H1 (cell line): ENCODE measurements at regions not wholly inside any gene's neighbourhood (a gene's known extent, or its start where the extent isn't known, plus 50 kb on each side); places are given as distances from the start of the nearest gene placed in this dataset.

ENCODE experiments used
- CTCF ChIA-PET: fragments of 300-600 bp; sonication (Branson Sonifier 250); formaldehyde crosslinking; loops from one replicate; lab custom pipeline; 2021; ENCODE audit not compliant: partially characterized antibody; lab: Charles Lee
- POLR2A ChIA-PET: fragments of 300-600 bp; sonication (Branson Sonifier 250); formaldehyde crosslinking; loops from one replicate; lab custom pipeline; 2021; ENCODE audit warnings: inconsistent platforms; ENCODE audit not compliant: partially characterized antibody; lab: Charles Lee
- DNase-seq, 2 experiments: peaks; one replicate each; pipeline versions ENCODE4 v3.0.0 to v3.0.0-alpha.2; 2010 to 2022; ENCODE audit warnings: low spot score in 2 of 2, low read depth in 1 of 2, mixed read lengths in 1 of 2
- FAIRE-seq: peaks from 2 replicates; lab custom pipeline; 2011; peaks lifted over from hg19 to GRCh38; lab: Jason Lieb, UNC
- H2AFZ ChIP-seq: 2 replicates; pipeline ENCODE4 v1.8.1; 2012; ENCODE audit warnings: low read length, inconsistent platforms
- H2AK5ac ChIP-seq: 2 replicates; pipeline ENCODE4 v1.6.1; 2013; ENCODE audit warnings: low read depth, low read length
- H2BK120ac ChIP-seq: replicated peaks from 2 replicates; pipeline ENCODE3; 2013; ENCODE audit warnings: low read depth, low read length, inconsistent platforms
- H2BK12ac ChIP-seq: 2 replicates; pipeline ENCODE4 v1.6.1; 2013; ENCODE audit warnings: low read depth, low read length
- H2BK15ac ChIP-seq: 2 replicates; pipeline ENCODE4 v1.6.1; 2013; ENCODE audit warnings: low read length
- H2BK20ac ChIP-seq: 2 replicates; pipeline ENCODE4 v1.6.1; 2013; ENCODE audit warnings: low read length
- H2BK5ac ChIP-seq: 2 replicates; pipeline ENCODE4 v1.6.1; 2013; ENCODE audit warnings: low read depth, low read length
- H3K14ac ChIP-seq: 2 replicates; pipeline ENCODE4 v1.6.1; 2013; ENCODE audit warnings: inconsistent platforms; ENCODE audit not compliant: insufficient read length
- H3K18ac ChIP-seq: 2 replicates; pipeline ENCODE4 v1.6.1; 2013; ENCODE audit warnings: low read length; ENCODE audit errors: extremely low read depth
- H3K23ac ChIP-seq: 2 replicates; pipeline ENCODE4 v1.6.1; 2013; ENCODE audit warnings: inconsistent platforms; ENCODE audit not compliant: insufficient read length
- H3K23me2 ChIP-seq: 2 replicates; pipeline ENCODE4 v1.6.1; 2013; ENCODE audit warnings: low read depth, low read length
- H3K27ac ChIP-seq: 2 replicates; pipeline ENCODE4 v1.6.1; 2011; ENCODE audit warnings: low read depth, low read length, inconsistent platforms
- H3K27me3 ChIP-seq, 4 experiments: replicated peaks in 1 of 4; 1 replicate in 1 of 4; 2 replicates in 3 of 4; pipeline versions ENCODE4 v1.6.1 to v1.8.1; 2011 to 2013; ENCODE audit warnings: low read length in 3 of 4, mild to moderate bottlenecking in 3 of 4, inconsistent platforms in 2 of 4, mixed read lengths in 2 of 4, moderate library complexity in 1 of 4; ENCODE audit not compliant: control insufficient read depth in 3 of 4, insufficient read depth in 3 of 4; ENCODE audit errors: extremely low read depth in 1 of 4
- H3K36me3 ChIP-seq, 4 experiments: 2 replicates each; pipeline versions ENCODE4 v1.6.1 to v1.8.1; 2011 to 2013; ENCODE audit warnings: mild to moderate bottlenecking in 4 of 4, low read length in 3 of 4, moderate library complexity in 2 of 4, control low read depth in 1 of 4, inconsistent platforms in 1 of 4; ENCODE audit not compliant: insufficient read depth in 4 of 4, control insufficient read depth in 2 of 4
- H3K4ac ChIP-seq: replicated peaks from 2 replicates; pipeline ENCODE3; 2013; ENCODE audit warnings: low read length, low read depth, mixed read lengths, inconsistent platforms; ENCODE audit not compliant: insufficient read length
- H3K4me1 ChIP-seq, 4 experiments: replicated peaks in 1 of 4; 1 replicate in 1 of 4; 2 replicates in 3 of 4; pipeline versions ENCODE4 v1.6.1 to v1.8.1; 2011 to 2013; ENCODE audit warnings: low read length in 3 of 4, inconsistent platforms in 2 of 4, mixed read lengths in 1 of 4; ENCODE audit not compliant: insufficient read depth in 4 of 4, control insufficient read depth in 3 of 4
- H3K4me2 ChIP-seq, 2 experiments: 2 replicates each; pipeline versions ENCODE4 v1.6.1 to v1.8.1; 2011 to 2013; ENCODE audit warnings: low read depth in 2 of 2, low read length in 2 of 2, control low read depth in 1 of 2, inconsistent platforms in 1 of 2, mild to moderate bottlenecking in 1 of 2; ENCODE audit not compliant: insufficient read depth in 1 of 2
- H3K4me3 ChIP-seq, 4 experiments: fragments of 200-600, 300-600 bp in 1 of 4; sonication (generic), shearing (Covaris generic), sonication (Bioruptor Twin) in 1 of 4; 2 replicates each; pipeline versions ENCODE4 v1.5.1 to v1.8.1; 2011 to 2016; ENCODE audit warnings: low read length in 4 of 4, low read depth in 3 of 4, control low read depth in 2 of 4, inconsistent platforms in 2 of 4, mild to moderate bottlenecking in 2 of 4, mixed read lengths in 1 of 4, moderate library complexity in 1 of 4; ENCODE audit not compliant: insufficient read depth in 2 of 4; ENCODE audit errors: extremely low read depth in 1 of 4
- H3K56ac ChIP-seq: replicated peaks from 2 replicates; pipeline ENCODE3; 2013; ENCODE audit warnings: low read depth, mild to moderate bottlenecking, mixed read lengths, low read length, inconsistent platforms; ENCODE audit not compliant: insufficient read length
- H3K79me1 ChIP-seq: 2 replicates; pipeline ENCODE4 v1.6.1; 2013; ENCODE audit warnings: low read depth, low read length, control low read depth
- H3K79me2 ChIP-seq, 2 experiments: 2 replicates each; pipeline versions ENCODE4 v1.6.1 to v1.8.1; 2012 to 2013; ENCODE audit warnings: low read length in 2 of 2, mild to moderate bottlenecking in 2 of 2, inconsistent platforms in 1 of 2; ENCODE audit not compliant: insufficient read depth in 2 of 2, control insufficient read depth in 1 of 2
- H3K9ac ChIP-seq, 4 experiments: replicated peaks in 1 of 4; 1 replicate in 1 of 4; 2 replicates in 3 of 4; pipeline versions ENCODE4 v1.6.1 to v1.8.1; 2011 to 2013; ENCODE audit warnings: low read depth in 3 of 4, low read length in 3 of 4, control low read depth in 2 of 4, mild to moderate bottlenecking in 2 of 4, moderate library complexity in 2 of 4, inconsistent platforms in 1 of 4; ENCODE audit errors: extremely low read depth in 1 of 4
- H3K9me3 ChIP-seq, 2 experiments: 2 replicates each; pipeline versions ENCODE4 v1.6.1 to v1.8.1; 2012 to 2013; ENCODE audit warnings: mild to moderate bottlenecking in 2 of 2, moderate library complexity in 2 of 2, control low read depth in 1 of 2, inconsistent platforms in 1 of 2, low read depth in 1 of 2, low read length in 1 of 2, mixed read lengths in 1 of 2; ENCODE audit not compliant: insufficient read depth in 2 of 2
- H4K20me1 ChIP-seq, 2 experiments: replicated peaks in 1 of 2; 2 replicates each; pipeline versions ENCODE3 to v1.8.1; 2011 to 2013; ENCODE audit warnings: inconsistent platforms in 2 of 2, low read length in 2 of 2, mild to moderate bottlenecking in 1 of 2; ENCODE audit not compliant: insufficient read depth in 2 of 2, control insufficient read depth in 1 of 2
- H4K5ac ChIP-seq: 2 replicates; pipeline ENCODE4 v1.6.1; 2013; ENCODE audit warnings: low read length, low read depth, mixed read lengths, inconsistent platforms; ENCODE audit not compliant: insufficient read length
- H4K8ac ChIP-seq: 2 replicates; pipeline ENCODE4 v1.8.0; 2013; ENCODE audit warnings: mild to moderate bottlenecking, moderate library complexity, low read length, inconsistent platforms; ENCODE audit not compliant: insufficient read depth; ENCODE audit errors: extremely low read depth
- H4K91ac ChIP-seq: replicated peaks from 2 replicates; pipeline ENCODE3; 2013; ENCODE audit warnings: low read length, mixed read lengths, inconsistent platforms; ENCODE audit not compliant: insufficient read length
- BCL11A ChIP-seq, 2 experiments: IDR thresholded peaks; one replicate each; pipeline ENCODE4 v1.6.1; 2011; ENCODE audit warnings: low read depth in 2 of 2, low read length in 2 of 2, mild to moderate bottlenecking in 2 of 2
- CEBPB ChIP-seq: IDR thresholded peaks from 2 replicates; pipeline ENCODE4 v1.6.1; 2012; ENCODE audit warnings: low read depth, low read length
- EP300 ChIP-seq, 2 experiments: IDR thresholded peaks; 1 replicate in 1 of 2; 2 replicates in 1 of 2; pipeline ENCODE4 v1.6.1; 2011 to 2012; ENCODE audit warnings: low read depth in 2 of 2, low read length in 2 of 2, mild to moderate bottlenecking in 2 of 2, borderline replicate concordance in 1 of 2, inconsistent platforms in 1 of 2, moderate library complexity in 1 of 2
- JUN ChIP-seq: IDR thresholded peaks from 2 replicates; pipeline ENCODE4 v1.6.1; 2011; ENCODE audit warnings: low read depth, mild to moderate bottlenecking, improper control_type of control experiment, low read length
- KDM5A ChIP-seq: fragments of 200-600 bp; IDR thresholded peaks from 2 replicates; pipeline ENCODE4 v1.7.1; 2012; ENCODE audit warnings: mild to moderate bottlenecking, low read length, inconsistent platforms, mixed read lengths
- RAD21 ChIP-seq, 2 experiments: IDR thresholded peaks in 1 of 2; conservative IDR thresholded peaks in 1 of 2; 2 replicates each; pipeline ENCODE4 v1.6.1; 2011; ENCODE audit warnings: low read depth in 2 of 2, low read length in 2 of 2, improper control_type of control experiment in 1 of 2, inconsistent platforms in 1 of 2, mild to moderate bottlenecking in 1 of 2, moderate library complexity in 1 of 2
- RNF2 ChIP-seq: fragments of 200-900, 300-1000 bp; sonication (generic); IDR thresholded peaks from 2 replicates; pipeline ENCODE4 v1.7.1; 2016; ENCODE audit warnings: borderline replicate concordance, low read depth, mild to moderate bottlenecking, antibody characterized with exemption, low read length; ENCODE audit not compliant: poor library complexity, severe bottlenecking; ENCODE audit errors: missing control alignments
- RXRA ChIP-seq: IDR thresholded peaks from 2 replicates; pipeline ENCODE4 v1.6.1; 2011; ENCODE audit warnings: low read depth, mild to moderate bottlenecking, low read length, moderate library complexity; ENCODE audit not compliant: insufficient read depth
- SIRT6 ChIP-seq: IDR thresholded peaks from one replicate; pipeline ENCODE4 v1.7.1; 2012; ENCODE audit warnings: low read length, inconsistent platforms
- SIX5 ChIP-seq: IDR thresholded peaks from 2 replicates; pipeline ENCODE4 v1.6.1; 2011; ENCODE audit warnings: mild to moderate bottlenecking, low read depth, low read length
- SP4 ChIP-seq: IDR thresholded peaks from 2 replicates; pipeline ENCODE4 v1.6.1; 2012; ENCODE audit warnings: low read length, inconsistent platforms
- SRF ChIP-seq: IDR thresholded peaks from 2 replicates; pipeline ENCODE4 v1.6.1; 2011; ENCODE audit warnings: mild to moderate bottlenecking, low read depth, low read length, moderate library complexity
- TF ChIP-seq, protein P1 (sequence below), 3 experiments: IDR thresholded peaks; 1 replicate in 2 of 3; 2 replicates in 1 of 3; pipeline versions ENCODE4 v1.5.1 to v1.6.1; 2011; ENCODE audit warnings: low read length in 3 of 3, mild to moderate bottlenecking in 3 of 3, inconsistent platforms in 2 of 3, low read depth in 1 of 3, moderate library complexity in 1 of 3; ENCODE audit not compliant: insufficient read depth in 1 of 3; ENCODE audit errors: control extremely low read depth in 1 of 3

DNA sequence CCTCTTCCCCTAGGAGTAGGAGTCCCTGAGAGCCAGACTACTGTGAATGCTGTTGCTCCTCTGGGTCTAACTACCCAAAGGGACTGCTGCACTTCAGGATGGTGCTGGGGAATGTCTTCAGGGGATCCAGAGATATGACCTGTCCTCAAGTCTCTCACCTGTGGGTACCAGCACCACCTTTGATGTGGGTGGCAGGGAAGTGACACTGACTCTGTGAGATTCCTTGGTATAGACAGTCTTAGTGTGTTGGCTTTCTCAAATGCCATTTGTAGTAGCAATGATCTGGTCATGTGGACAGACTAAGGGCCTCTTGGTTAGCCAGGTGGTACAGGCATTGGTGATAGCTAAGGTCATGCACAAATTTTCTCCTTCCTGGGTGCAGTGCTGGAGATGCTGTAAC is 108.9 kb upstream of the ADAMTS3 start:
- Histone ChIP-seq H3K4me2 (no peak overlapping the region), H3K23me2 (no peaks in the 10 kb centered on the region), H3K27me3 (no peaks in the 10 kb centered on the region), H2AK5ac (no peak overlapping the region), H3K4me3 (no peak overlapping the region), H2BK120ac (no peak overlapping the region), H3K56ac (no peak overlapping the region), H2BK5ac (no peak overlapping the region), H2BK15ac (no peak overlapping the region), H3K14ac (no peak overlapping the region), H3K27ac (no peak overlapping the region), H3K23ac (no peak overlapping the region), H3K79me1 (no peaks in the 10 kb centered on the region), H3K4me1 (peaks cover 0 to 3% (median 0%) of the 10 kb centered on the region in 4 experiments; a peak in 2 of 7 replicates), H2BK12ac (peak overlapping the region; percentile 55; the same call in 1 of the 2 replicates), H3K36me3 (no peaks in the 10 kb centered on the region), H3K9ac (no peak overlapping the region), H3K79me2 (no peaks in the 10 kb centered on the region), H4K91ac (no peak overlapping the region), H3K18ac (no peak overlapping the region), H2AFZ (no peak overlapping the region), H2BK20ac (no peak overlapping the region), H3K9me3 (no peaks in the 10 kb centered on the region), H4K20me1 (no peaks in the 10 kb centered on the region), H4K8ac (no peak overlapping the region), H4K5ac (no peak overlapping the region), H3K4ac (no peak overlapping the region)
- POLR2A ChIA-PET, result no interaction called here
- CTCF ChIA-PET, result no interaction called here
- FAIRE-seq (no peak), DNase-seq (no peak)
- TF ChIP-seq SIRT6 (no peak), CEBPB (no peak), RAD21 (IDR thresholded peaks at IDR 0.05 in 1 of 2, conservative IDR thresholded peaks at IDR 0.05 in 1 of 2; ENCODE audit: low read depth in 2 of 2, low read length in 2 of 2) (no peak), JUN (no peak), RNF2 (no peak), RXRA (no peak), SP4 (no peak), BCL11A (IDR thresholded peaks at IDR 0.05; ENCODE audit: low read depth in 2 of 2, low read length in 2 of 2) (no peak), EP300 (IDR thresholded peaks at IDR 0.05; ENCODE audit: borderline replicate concordance in 1 of 2, low read depth in 2 of 2, low read length in 2 of 2) (no peak), SRF (no peak), KDM5A (no peak), SIX5 (no peak)
- TF ChIP-seq, protein P1, sequence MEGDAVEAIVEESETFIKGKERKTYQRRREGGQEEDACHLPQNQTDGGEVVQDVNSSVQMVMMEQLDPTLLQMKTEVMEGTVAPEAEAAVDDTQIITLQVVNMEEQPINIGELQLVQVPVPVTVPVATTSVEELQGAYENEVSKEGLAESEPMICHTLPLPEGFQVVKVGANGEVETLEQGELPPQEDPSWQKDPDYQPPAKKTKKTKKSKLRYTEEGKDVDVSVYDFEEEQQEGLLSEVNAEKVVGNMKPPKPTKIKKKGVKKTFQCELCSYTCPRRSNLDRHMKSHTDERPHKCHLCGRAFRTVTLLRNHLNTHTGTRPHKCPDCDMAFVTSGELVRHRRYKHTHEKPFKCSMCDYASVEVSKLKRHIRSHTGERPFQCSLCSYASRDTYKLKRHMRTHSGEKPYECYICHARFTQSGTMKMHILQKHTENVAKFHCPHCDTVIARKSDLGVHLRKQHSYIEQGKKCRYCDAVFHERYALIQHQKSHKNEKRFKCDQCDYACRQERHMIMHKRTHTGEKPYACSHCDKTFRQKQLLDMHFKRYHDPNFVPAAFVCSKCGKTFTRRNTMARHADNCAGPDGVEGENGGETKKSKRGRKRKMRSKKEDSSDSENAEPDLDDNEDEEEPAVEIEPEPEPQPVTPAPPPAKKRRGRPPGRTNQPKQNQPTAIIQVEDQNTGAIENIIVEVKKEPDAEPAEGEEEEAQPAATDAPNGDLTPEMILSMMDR (IDR thresholded peaks at IDR 0.05; ENCODE audit: control extremely low read depth in 1 of 3, insufficient read depth in 1 of 3, low read depth in 1 of 3, low read length in 3 of 3), result no peak
